Progenitor cell of endocrine pancreas (in vitro differentiated cells): ENCODE measurements at regions not wholly inside any gene's neighbourhood (a gene's known extent, or its start where the extent isn't known, plus 50 kb on each side); places are given as distances from the start of the nearest gene placed in this dataset.

ENCODE experiments used
- DNase-seq: peaks from one replicate; pipeline ENCODE4 v3.0.0; 2021; ENCODE audit warnings: low spot score; ENCODE audit not compliant: unreplicated experiment
- H3K27ac Mint-ChIP-seq: 2 replicates; pipeline ENCODE4 v1.8.0; 2021; ENCODE audit warnings: mild to moderate bottlenecking, moderate library complexity, mixed read lengths
- H3K27me3 Mint-ChIP-seq: 2 replicates; pipeline ENCODE4 v1.8.0; 2021; ENCODE audit warnings: mixed read lengths
- H3K36me3 Mint-ChIP-seq: 2 replicates; pipeline ENCODE4 v1.8.0; 2022; ENCODE audit warnings: mixed read lengths; ENCODE audit not compliant: insufficient read depth
- H3K4me1 Mint-ChIP-seq: 2 replicates; pipeline ENCODE4 v1.8.0; 2021; ENCODE audit warnings: low read depth, mixed read lengths
- H3K4me3 Mint-ChIP-seq: 2 replicates; pipeline ENCODE4 v1.8.0; 2021; ENCODE audit warnings: low read depth, mild to moderate bottlenecking, moderate library complexity, mixed read lengths
- H3K9me3 Mint-ChIP-seq: 2 replicates; pipeline ENCODE4 v1.8.0; 2021; ENCODE audit warnings: low read depth, mixed read lengths
- CTCF ChIP-seq: fragments of 200-600 bp; sonication (generic); IDR thresholded peaks from one replicate; pipeline ENCODE4 v1.5.0; 2021; ENCODE audit warnings: antibody characterized with exemption, mild to moderate bottlenecking; ENCODE audit not compliant: unreplicated experiment

- H3K4me3 Mint-ChIP-seq, result no peak overlapping the region
- H3K27me3 Mint-ChIP-seq, result no peaks in the 10 kb centered on the region
- H3K4me1 Mint-ChIP-seq, result no peaks in the 10 kb centered on the region
- H3K36me3 Mint-ChIP-seq, result no peaks in the 10 kb centered on the region
- no peaks in the 10 kb centered on the region for H3K9me3 Mint-ChIP-seq
- no peak for TF ChIP-seq CTCF
- no peak overlapping the region for H3K27ac Mint-ChIP-seq
- no peak for DNase-seq
Measured at GRCh38 chr3:81911221-81911620, 149.8 kb upstream of the GBE1 start.

GRCh38 chr3:81910244-81910852 lies 148.9 kb upstream of the GBE1 start:
- Mint-ChIP-seq H3K27me3 (no peaks in the 10 kb centered on the region), H3K27ac (no peak overlapping the region), H3K4me3 (no peak overlapping the region), H3K36me3 (no peaks in the 10 kb centered on the region), H3K9me3 (no peaks in the 10 kb centered on the region), H3K4me1 (no peaks in the 10 kb centered on the region)
- no peak for DNase-seq
- TF ChIP-seq CTCF, result peak; percentile 83

- H3K4me1 Mint-ChIP-seq, result no peaks in the 10 kb centered on the region
- no peaks in the 10 kb centered on the region for H3K9me3 Mint-ChIP-seq
- H3K27me3 Mint-ChIP-seq, result no peaks in the 10 kb centered on the region
- H3K4me3 Mint-ChIP-seq, result no peak overlapping the region
- H3K27ac Mint-ChIP-seq, result no peak overlapping the region
- DNase-seq, result no peak
- H3K36me3 Mint-ChIP-seq, result no peaks in the 10 kb centered on the region
- no peak for TF ChIP-seq CTCF
Measured at GRCh38 chr3:81909796-81910195, 148.4 kb upstream of the GBE1 start.

- Mint-ChIP-seq H3K36me3 (no peaks in the 10 kb centered on the region), H3K4me3 (no peak overlapping the region), H3K9me3 (no peaks in the 10 kb centered on the region), H3K4me1 (no peaks in the 10 kb centered on the region), H3K27me3 (no peaks in the 10 kb centered on the region), H3K27ac (no peak overlapping the region)
- no peak for TF ChIP-seq CTCF
- no peak for DNase-seq
Measured at GRCh38 chr3:81908561-81908960, 147.1 kb upstream of the GBE1 start.

GRCh38 chr3:81898336-81898735 lies 136.9 kb upstream of the GBE1 start:
- H3K27ac Mint-ChIP-seq, result no peak overlapping the region
- DNase-seq, result no peak
- no peaks in the 10 kb centered on the region for H3K36me3 Mint-ChIP-seq
- no peak overlapping the region for H3K4me3 Mint-ChIP-seq
- no peaks in the 10 kb centered on the region for H3K9me3 Mint-ChIP-seq
- no peak for TF ChIP-seq CTCF
- H3K4me1 Mint-ChIP-seq, result no peaks in the 10 kb centered on the region
- H3K27me3 Mint-ChIP-seq, result no peaks in the 10 kb centered on the region
